ENCODE measurements at regions not wholly inside any gene's neighbourhood (a gene's known extent, or its start where the extent isn't known, plus 50 kb on each side); places are given as distances from the start of the nearest gene placed in this dataset.
"Not testable (repeated sequence)": the region's sequence is repeated elsewhere in the genome, so short reads cannot be mapped to it uniquely, and the experiment has no call there.

- TF ChIP-seq CTCF (IDR thresholded peaks at IDR 0.05; ENCODE audit: borderline replicate concordance, extremely low read depth, low read length, poor library complexity, severe bottlenecking); EZH2 (IDR thresholded peaks at IDR 0.05; ENCODE audit: borderline replicate concordance, low read depth, low read length, severe bottlenecking): not testable (repeated sequence)
Measured at GRCh38 chr2:78840311-78840710, 185.2 kb upstream of the REG3G start.

Measured in DND-41 (cell line).